ENCODE measurements at regions not wholly inside any gene's neighbourhood (a gene's known extent, or its start where the extent isn't known, plus 50 kb on each side); places are given as distances from the start of the nearest gene placed in this dataset.

- no peak for TF ChIP-seq CTCF (IDR thresholded peaks at IDR 0.05)
- H3K27ac ChIP-seq, result no peak overlapping the region
- H3K27me3 ChIP-seq, result no peaks in the 10 kb centered on the region
- ATAC-seq (no peak), DNase-seq (no peak)
- H3K9me3 ChIP-seq, result no peaks in the 10 kb centered on the region
- intact Hi-C loops (cut with DNase I), result no loop called here
- WGBS, 2 donors, result 70 to 87% methylated on average over 1 of the region's 1 CpG
- no peaks in the 10 kb centered on the region for H3K4me1 ChIP-seq
- H3K36me3 ChIP-seq, result no peaks in the 10 kb centered on the region
- no peak overlapping the region for H3K4me3 ChIP-seq
Measured at GRCh38 chr2:186941853-186942252, 92.9 kb upstream of the ZSWIM2 start.

- no peak overlapping the region for H3K4me3 ChIP-seq
- H3K36me3 ChIP-seq, result no peaks in the 10 kb centered on the region
- H3K9me3 ChIP-seq, result no peaks in the 10 kb centered on the region
- H3K27ac ChIP-seq, result no peak overlapping the region
- 81 to 84% methylated on average over 2 of the region's 2 CpGs for WGBS, 2 donors
- DNase-seq, result no peak
- ATAC-seq, result no peak
- no peaks in the 10 kb centered on the region for H3K4me1 ChIP-seq
- intact Hi-C loops (cut with DNase I), result no loop called here
- TF ChIP-seq CTCF (IDR thresholded peaks at IDR 0.05), result no peak
- H3K27me3 ChIP-seq, result no peaks in the 10 kb centered on the region
Measured at GRCh38 chr2:186940463-186940862, 91.5 kb upstream of the ZSWIM2 start.

- Histone ChIP-seq H3K36me3 (no peaks in the 10 kb centered on the region), H3K4me3 (no peak overlapping the region), H3K27ac (no peak overlapping the region), H3K27me3 (no peaks in the 10 kb centered on the region), H3K4me1 (no peaks in the 10 kb centered on the region), H3K9me3 (peaks cover 0 to 5% (median 0%) of the 10 kb centered on the region in 11 donors)
- 83 to 85% methylated on average over 4 of the region's 4 CpGs for WGBS, 2 donors
- TF ChIP-seq CTCF (IDR thresholded peaks at IDR 0.05), result no peak
- DNase-seq (no peak), ATAC-seq (no peak)
- intact Hi-C loops (cut with DNase I), result no loop called here
Measured at GRCh38 chr2:186934420-186934819, 85.5 kb upstream of the ZSWIM2 start.

GRCh38 chr2:186927867-186928191 is 78.9 kb upstream of the ZSWIM2 start:
- TF ChIP-seq CTCF (IDR thresholded peaks at IDR 0.05), result no peak
- intact Hi-C loops (cut with DNase I), result no loop called here
- DNase-seq, result no peak

More at GRCh38 chr2:186927867-186928191, 78.9 kb upstream of the ZSWIM2 start:
- ATAC-seq, result no peak
- H3K27me3 ChIP-seq, result no peaks in the 10 kb centered on the region
- H3K9me3 ChIP-seq, result peaks cover 0 to 5% (median 0%) of the 10 kb centered on the region in 11 donors
- no peaks in the 10 kb centered on the region for H3K4me1 ChIP-seq
- no peaks in the 10 kb centered on the region for H3K36me3 ChIP-seq
- H3K27ac ChIP-seq, result no peak overlapping the region
- H3K4me3 ChIP-seq, result no peak overlapping the region
